ENCODE measurements at regions not wholly inside any gene's neighbourhood (a gene's known extent, or its start where the extent isn't known, plus 50 kb on each side); places are given as distances from the start of the nearest gene placed in this dataset.

GRCh38 chr9:107431461-107431860, 58.1 kb downstream of the KLF4 start:
- DNase-seq = no peak

- DNase-seq = no peak
Observed at GRCh38 chr9:107430071-107430470, 59.5 kb downstream of the KLF4 start.

GRCh38 chr9:107426126-107426525, 63.4 kb downstream of the KLF4 start:
- no peak for DNase-seq

GRCh38 chr9:107425101-107426025, 64.2 kb downstream of the KLF4 start:
- peak; percentile 10 for DNase-seq

- no peak for DNase-seq
Observed at GRCh38 chr9:107423540-107423939, 66.0 kb downstream of the KLF4 start.

- no peak for DNase-seq
Observed at GRCh38 chr9:107422189-107423185, 67.1 kb downstream of the KLF4 start.

- no peak for DNase-seq
Observed at GRCh38 chr9:107410420-107410819, 79.1 kb downstream of the KLF4 start.

GRCh38 chr9:107409581-107410389, 79.8 kb downstream of the KLF4 start:
- DNase-seq = no peak

GRCh38 chr9:107407675-107408074, 81.9 kb downstream of the KLF4 start:
- no peak for DNase-seq

- DNase-seq = no peak
Observed at GRCh38 chr9:107405511-107405910, 84.1 kb downstream of the KLF4 start.

- no peak for DNase-seq
Observed at GRCh38 chr9:107404736-107405135, 84.8 kb downstream of the KLF4 start.

- no peak for DNase-seq
Observed at GRCh38 chr9:107404161-107404560, 85.4 kb downstream of the KLF4 start.

GRCh38 chr9:107397076-107398044, 92.2 kb downstream of the KLF4 start:
- no peak for DNase-seq

GRCh38 chr9:107394264-107394663, 95.3 kb downstream of the KLF4 start:
- no peak for DNase-seq

- DNase-seq = no peak
Observed at GRCh38 chr9:107390778-107391177, 98.8 kb downstream of the KLF4 start.

GRCh38 chr9:107390279-107390678, 99.3 kb downstream of the KLF4 start:
- DNase-seq = no peak

- no peak for DNase-seq
Observed at GRCh38 chr9:107389617-107390071, 99.9 kb downstream of the KLF4 start.

GRCh38 chr9:107388890-107389289, 100.7 kb downstream of the KLF4 start:
- DNase-seq = no peak

GRCh38 chr9:107387409-107387808, 102.2 kb downstream of the KLF4 start:
- DNase-seq = no peak

GRCh38 chr9:107386396-107386795, 103.2 kb downstream of the KLF4 start:
- no peak for DNase-seq

Data from activated effector memory CD4-positive, alpha-beta T cell treated with Interleukin-2 at 50 U/mL for 16 hours (primary cell).